GM12878 (cell line): ENCODE measurements at regions not wholly inside any gene's neighbourhood (a gene's known extent, or its start where the extent isn't known, plus 50 kb on each side); places are given as distances from the start of the nearest gene placed in this dataset.

Experiments used
- ATAC-seq: fragments of 200-7000 bp; cut with Tn5 transposase; 3 replicates; pipeline ENCODE4 v1.9.1; 2020; ENCODE audit warnings: mild to moderate bottlenecking, moderate library complexity
- BruUV-seq: library from RNA; stranded (reverse); fragments of 400-500 nt; replicated peaks from 2 replicates; lab custom pipeline; 2021; lab: Mats Ljungman, UMichigan
- CTCF ChIA-PET: fragments of 300-600 bp; sonication (Branson Sonifier 250); formaldehyde crosslinking; extraction: SDS; loops from one replicate; lab custom pipeline; 2021; ENCODE audit warnings: inconsistent platforms; lab: Yijun Ruan, JAX
- POLR2A ChIA-PET: fragments of 350-600 bp; formaldehyde crosslinking; extraction: SDS; loops from one replicate; lab custom pipeline; 2021; ENCODE audit warnings: inconsistent platforms; lab: Charles Lee
- RAD21 ChIA-PET: fragments of 300-600 bp; sonication (Branson Sonifier 250); formaldehyde crosslinking; loops from one replicate; lab custom pipeline; 2023; ENCODE audit warnings: antibody characterized with exemption; ENCODE audit not compliant: unreplicated experiment; lab: Charles Lee
- SMC1A ChIA-PET: fragments of 300-600 bp; sonication (Branson Sonifier 250); formaldehyde crosslinking; loops from one replicate; lab custom pipeline; 2023; ENCODE audit not compliant: unreplicated experiment, uncharacterized antibody; lab: Charles Lee
- DNase-seq: peaks from one replicate; pipeline ENCODE4 v3.0.0-alpha.2; 2011; ENCODE audit warnings: low read depth, low spot score
- FAIRE-seq: peaks from 3 replicates; lab custom pipeline; 2011; peaks lifted over from hg19 to GRCh38; lab: Jason Lieb, UNC
- H2AFZ ChIP-seq: 2 replicates; pipeline ENCODE4 v1.6.0; 2011; ENCODE audit warnings: low read depth, low read length, control low read depth; ENCODE audit not compliant: control insufficient read depth
- H3K27ac ChIP-seq: 2 replicates; pipeline ENCODE4 v1.5.1; 2011; ENCODE audit warnings: control low read depth; ENCODE audit not compliant: control insufficient read depth, insufficient read depth
- H3K27me3 ChIP-seq, 2 experiments: replicated peaks in 1 of 2; 2 replicates each; pipeline versions ENCODE4 v1.6.0 to v1.6.1; 2011; ENCODE audit warnings: low read length in 1 of 2; ENCODE audit not compliant: control insufficient read depth in 2 of 2, insufficient read depth in 2 of 2
- H3K36me3 ChIP-seq, 2 experiments: 2 replicates each; pipeline ENCODE4 v1.5.1; 2011; ENCODE audit warnings: low read length in 1 of 2; ENCODE audit not compliant: control insufficient read depth in 2 of 2, insufficient read depth in 2 of 2
- H3K4me1 ChIP-seq: 2 replicates; pipeline ENCODE4 v1.6.1; 2011; ENCODE audit warnings: mild to moderate bottlenecking, low read length, moderate library complexity, mixed read lengths; ENCODE audit not compliant: control insufficient read depth, insufficient read depth
- H3K4me2 ChIP-seq: 2 replicates; pipeline ENCODE4 v1.6.0; 2011; ENCODE audit warnings: control low read depth; ENCODE audit not compliant: control insufficient read depth, insufficient read depth
- H3K4me3 ChIP-seq: fragments of 200-600 bp; sonication (generic); 2 replicates; pipeline ENCODE4 v1.5.1; 2016
- H3K79me2 ChIP-seq: 2 replicates; pipeline ENCODE4 v1.6.0; 2011; ENCODE audit warnings: low read length; ENCODE audit not compliant: control insufficient read depth, insufficient read depth
- H3K9ac ChIP-seq: 2 replicates; pipeline ENCODE4 v1.8.0; 2011; ENCODE audit warnings: low read length, control low read depth, mixed read lengths; ENCODE audit not compliant: control insufficient read depth, insufficient read depth
- H3K9me3 ChIP-seq: replicated peaks from 3 replicates; pipeline ENCODE4 v1.5.1; 2011; ENCODE audit warnings: mild to moderate bottlenecking, low read length; ENCODE audit not compliant: control insufficient read depth, insufficient read depth
- H4K20me1 ChIP-seq: 2 replicates; pipeline ENCODE4 v1.6.0; 2011; ENCODE audit not compliant: control insufficient read depth, insufficient read depth
- BACH1 ChIP-seq: fragments of 450-650 bp; IDR thresholded peaks from 2 replicates; pipeline ENCODE4 v1.6.1; 2017; ENCODE audit warnings: mild to moderate bottlenecking, borderline replicate concordance
- FOXM1 ChIP-seq: IDR thresholded peaks from 2 replicates; pipeline ENCODE4 v1.6.1; 2012; ENCODE audit warnings: low read depth, mild to moderate bottlenecking, inconsistent platforms, low read length, moderate library complexity
- GATAD2B ChIP-seq: fragments of 450-650 bp; conservative IDR thresholded peaks from 2 replicates; pipeline ENCODE4 v1.6.1; 2017; ENCODE audit warnings: low read depth, mild to moderate bottlenecking, moderate library complexity
- IRF5 ChIP-seq: fragments of 450-650 bp; IDR thresholded peaks from 2 replicates; pipeline ENCODE4 v1.6.1; 2017; ENCODE audit warnings: borderline replicate concordance
- MTA2 ChIP-seq: fragments of 450-650 bp; IDR thresholded peaks from 2 replicates; pipeline ENCODE4 v1.6.1; 2016; ENCODE audit warnings: low read depth, mild to moderate bottlenecking, moderate library complexity
- MYC ChIP-seq: IDR thresholded peaks from 2 replicates; pipeline ENCODE4 v1.6.1; 2011; ENCODE audit warnings: mild to moderate bottlenecking, low read length, moderate library complexity, inconsistent platforms; ENCODE audit not compliant: insufficient read depth, insufficient replicate concordance, insufficient read length, severe bottlenecking
- NFYA ChIP-seq: IDR thresholded peaks from 2 replicates; pipeline ENCODE4 v1.6.1; 2011; ENCODE audit warnings: low read depth, mild to moderate bottlenecking, low read length, improper control_type of control experiment, borderline replicate concordance
- NRF1 ChIP-seq: conservative IDR thresholded peaks from 2 replicates; pipeline ENCODE4 v1.6.1; 2011; ENCODE audit warnings: mild to moderate bottlenecking, low read depth, low read length, improper control_type of control experiment
- PKNOX1 ChIP-seq: fragments of 450-650 bp; IDR thresholded peaks from 2 replicates; pipeline ENCODE4 v1.6.1; 2016; ENCODE audit warnings: mild to moderate bottlenecking
- RUNX3 ChIP-seq: IDR thresholded peaks from 2 replicates; pipeline ENCODE4 v1.6.1; 2012; ENCODE audit warnings: low read length, inconsistent platforms
- SKIL ChIP-seq: fragments of 450-650 bp; IDR thresholded peaks from 2 replicates; pipeline ENCODE4 v1.6.1; 2017; ENCODE audit warnings: mild to moderate bottlenecking, low read depth, inconsistent platforms; ENCODE audit not compliant: poor library complexity, severe bottlenecking
- SMAD5 ChIP-seq: IDR thresholded peaks from 2 replicates; pipeline ENCODE4 v1.6.1; 2016; ENCODE audit warnings: antibody characterized with exemption, low read depth
- ZNF217 ChIP-seq: fragments of 450-650 bp; IDR thresholded peaks from 2 replicates; pipeline ENCODE4 v1.6.1; 2017; ENCODE audit warnings: antibody characterized with exemption, mild to moderate bottlenecking
- ZZZ3 ChIP-seq: IDR thresholded peaks from 2 replicates; pipeline ENCODE4 v1.6.1; 2011; ENCODE audit warnings: low read depth; ENCODE audit not compliant: control insufficient read depth, insufficient read length
- WGBS: methylation state at CpG from one replicate; pipeline ENCODE4 v1.1.6; 2016; ENCODE audit warnings: low lambda C conversion rate; ENCODE audit not compliant: insufficient replicate concordance, insufficient coverage; ENCODE audit errors: missing lambda C conversion rate; 5-methylcytosine and 5-hydroxymethylcytosine counted together
- in situ Hi-C: fragments of 300-500 bp; cut with MboI; formaldehyde crosslinking; loops from 9 replicates; pipeline ENCODE4 v1.14.3; 2018; ENCODE audit warnings: mixed read lengths
- intact Hi-C: fragments of 100-400 bp; cut with micrococcal nuclease; formaldehyde crosslinking; loops from one replicate; pipeline ENCODE4 v1.14.2; 2022; ENCODE audit not compliant: unreplicated experiment

GRCh38 chr2:147760984-147761383, 83.8 kb upstream of the ACVR2A start:
- TF ChIP-seq PKNOX1: no peak
- no peak for TF ChIP-seq MYC
- TF ChIP-seq BACH1: no peak
- TF ChIP-seq RUNX3: no peak
- TF ChIP-seq IRF5: no peak
- TF ChIP-seq ZNF217: no peak
- TF ChIP-seq MTA2: no peak
- TF ChIP-seq NFYA: no peak
- TF ChIP-seq NRF1: no peak
- TF ChIP-seq ZZZ3: no peak
- TF ChIP-seq FOXM1: no peak
- no peak for TF ChIP-seq SKIL
- no peak for TF ChIP-seq GATAD2B
- TF ChIP-seq SMAD5: no peak
- TF ChIP-seq, all 136 proteins: peak for 0
- FAIRE-seq (no peak), DNase-seq (no peak), ATAC-seq (no peak)
- no peaks in the 10 kb centered on the region for H3K36me3 ChIP-seq
- H3K27ac ChIP-seq: no peak overlapping the region
- ChIA-PET SMC1A (no interaction called here), RAD21 (no interaction called here), CTCF (no interaction called here), POLR2A (no interaction called here)
- H3K4me3 ChIP-seq: no peak overlapping the region
- H3K9ac ChIP-seq: no peak overlapping the region
- H3K4me2 ChIP-seq: no peak overlapping the region
- H4K20me1 ChIP-seq: no peaks in the 10 kb centered on the region
- H3K79me2 ChIP-seq: no peaks in the 10 kb centered on the region
- intact Hi-C loops (no loop called here), in situ Hi-C loops (no loop called here)
- no peak overlapping the region for H2AFZ ChIP-seq
- WGBS: 6% methylated on average over 2 of the region's 2 CpGs
- no peaks in the 10 kb centered on the region; the same call in 2 of the 3 replicates for H3K9me3 ChIP-seq
- no peaks in the 10 kb centered on the region for H3K27me3 ChIP-seq
- BruUV-seq: no TSS peak
- no peaks in the 10 kb centered on the region for H3K4me1 ChIP-seq
